Activated gamma-delta T cell treated with anti-CD3 and anti-CD28 coated beads, Interleukin-2, amount 50 U/mL, for 16 hours (primary cell): ENCODE measurements at regions not wholly inside any gene's neighbourhood (a gene's known extent, or its start where the extent isn't known, plus 50 kb on each side); places are given as distances from the start of the nearest gene placed in this dataset.

ENCODE experiments used
- DNase-seq: peaks from one replicate; pipeline ENCODE4 v3.0.0-alpha.2; 2020; ENCODE audit warnings: low read depth

DNA sequence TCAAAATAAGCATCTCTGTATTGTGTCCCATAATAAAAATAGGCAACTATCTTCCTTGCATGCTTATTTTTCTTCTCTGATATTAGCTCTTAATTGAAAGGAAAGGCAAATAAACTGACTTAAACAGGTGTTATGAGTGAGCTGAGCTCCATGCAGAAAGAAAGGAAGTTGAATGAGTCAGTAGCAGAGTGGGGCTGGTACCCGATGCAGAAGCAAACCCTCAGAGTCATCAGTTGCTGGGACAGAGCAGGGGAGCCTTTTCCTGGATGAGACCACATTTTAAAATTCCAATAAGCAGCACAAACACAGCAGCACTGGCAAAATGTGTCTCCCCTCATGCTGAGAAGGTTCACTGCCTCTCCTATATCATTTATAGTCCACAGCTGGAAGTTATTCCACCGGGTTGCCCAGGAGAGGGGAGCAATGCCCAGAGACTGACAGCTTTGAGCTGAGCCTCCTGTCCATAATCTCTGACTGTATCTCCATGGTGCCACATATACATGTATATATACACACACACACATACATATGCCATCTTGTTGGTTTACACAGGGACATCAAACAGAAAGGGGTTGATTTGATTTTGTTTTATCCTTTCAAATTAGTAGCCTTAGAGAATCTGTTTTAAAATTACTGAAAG is 274.3 kb upstream of the PPARGC1A start:
- DNase-seq: no peak

DNA sequence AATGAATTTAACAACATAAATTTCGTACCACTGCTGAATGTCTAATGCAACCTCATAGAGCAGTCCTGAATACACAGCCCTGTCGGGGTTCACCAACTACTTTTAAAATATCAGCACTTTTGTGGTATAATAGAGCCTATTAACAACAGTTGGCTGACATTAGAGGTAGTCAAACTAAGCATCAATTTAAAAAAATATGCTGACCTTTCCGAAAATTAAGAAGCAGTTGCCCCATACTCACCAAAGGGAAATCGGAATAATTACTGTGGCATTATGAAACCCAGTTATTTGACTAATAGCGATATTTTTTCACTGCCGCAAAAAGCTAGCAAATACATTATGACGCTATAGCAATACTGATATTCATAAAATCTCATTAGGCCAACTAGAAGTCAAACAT is 273.5 kb upstream of the PPARGC1A start:
- DNase-seq: no peak

DNA sequence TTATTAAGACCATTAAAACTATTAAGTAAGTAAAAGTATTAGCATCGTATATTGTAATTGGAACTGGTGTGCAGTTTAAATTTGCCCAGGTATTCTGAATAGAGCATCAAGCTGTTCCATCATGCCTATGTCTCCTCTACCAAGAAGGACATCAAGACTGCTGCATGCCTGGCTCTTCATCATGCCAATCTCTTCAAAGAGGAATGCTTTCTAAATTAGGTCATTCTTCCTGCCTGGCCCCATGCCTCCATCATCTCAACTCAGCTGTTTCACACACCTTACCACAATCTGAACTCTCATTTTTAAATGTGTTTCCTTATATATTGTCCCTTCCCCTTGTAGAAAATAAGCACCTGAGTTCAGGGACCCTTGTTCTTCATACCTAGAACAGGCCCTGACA is 270.5 kb upstream of the PPARGC1A start:
- no peak for DNase-seq

DNA sequence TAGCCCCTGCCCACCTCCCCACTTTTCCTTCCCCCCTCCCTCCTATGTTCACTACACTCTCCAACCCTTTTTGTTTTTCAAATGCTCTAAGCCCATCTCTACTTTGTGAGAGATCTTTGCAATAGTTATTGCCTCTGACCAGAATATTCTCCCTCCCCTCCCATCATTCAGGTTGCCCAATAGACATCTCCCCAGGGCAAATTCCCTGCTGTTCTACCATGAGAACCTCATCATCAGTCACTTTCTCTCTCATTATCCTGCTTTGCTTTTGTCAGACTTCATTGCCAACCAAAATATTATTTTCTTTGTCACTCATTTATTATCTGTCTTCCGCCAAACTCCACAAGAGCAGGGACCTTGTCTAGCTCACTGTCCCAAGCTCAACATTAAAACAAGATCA is 268.2 kb upstream of the PPARGC1A start:
- no peak for DNase-seq

DNA sequence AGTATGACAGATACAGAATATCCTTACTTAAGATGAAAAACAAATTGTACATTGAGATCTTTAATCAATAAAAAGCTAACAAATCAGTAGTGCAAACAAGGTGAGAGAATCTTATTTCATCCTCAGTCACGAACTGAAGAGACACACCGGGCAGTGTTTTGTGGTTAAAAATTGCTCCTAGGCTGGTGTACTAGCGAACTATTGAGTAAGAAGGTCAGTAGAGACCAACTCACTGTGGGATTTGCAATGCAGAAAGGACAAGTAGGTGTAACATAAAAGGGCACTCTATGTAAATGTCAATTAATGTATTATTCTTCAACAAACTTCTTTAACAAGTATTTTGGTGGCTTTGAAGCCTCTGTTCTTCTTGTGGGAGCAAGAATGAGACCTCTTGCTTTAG is 260.2 kb upstream of the PPARGC1A start:
- DNase-seq: no peak

DNA sequence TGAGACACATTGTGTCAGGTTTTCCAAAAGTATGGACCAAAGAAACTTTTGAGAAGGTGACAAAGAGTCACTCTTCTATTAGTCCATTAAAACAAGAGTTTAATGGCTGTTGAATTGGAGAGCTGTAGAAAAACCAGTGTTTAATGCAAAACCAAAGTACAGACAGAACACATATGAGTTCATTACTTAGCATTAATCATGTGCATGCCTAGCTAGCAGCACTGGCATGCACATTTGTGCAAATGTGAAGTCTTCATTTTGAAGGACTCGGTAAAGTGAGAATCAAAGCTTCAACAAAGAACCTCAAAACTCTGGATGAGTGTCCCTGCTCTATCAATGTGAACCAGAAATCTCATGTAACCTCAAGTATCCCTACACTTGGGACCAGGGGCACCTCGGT is 256.3 kb upstream of the PPARGC1A start:
- no peak for DNase-seq

DNA sequence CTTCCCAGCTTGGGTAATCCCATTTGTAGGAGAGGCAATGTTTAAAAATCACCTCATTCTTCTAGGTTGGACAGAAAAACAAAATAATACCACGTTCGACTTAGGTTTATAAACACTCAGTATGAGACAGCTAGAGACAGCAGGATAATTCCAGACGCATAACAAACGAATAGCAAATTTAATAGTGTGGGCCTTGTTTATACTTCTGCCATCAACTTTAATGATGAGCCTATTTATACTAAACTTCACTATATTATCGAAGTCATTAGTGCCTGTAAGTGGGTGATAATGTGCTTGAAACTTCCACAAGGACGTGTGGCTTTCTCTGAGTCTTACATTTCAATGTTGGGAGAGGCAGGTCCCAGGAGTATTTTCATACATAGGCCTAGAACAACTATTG is 255.7 kb upstream of the PPARGC1A start:
- DNase-seq: no peak

DNA sequence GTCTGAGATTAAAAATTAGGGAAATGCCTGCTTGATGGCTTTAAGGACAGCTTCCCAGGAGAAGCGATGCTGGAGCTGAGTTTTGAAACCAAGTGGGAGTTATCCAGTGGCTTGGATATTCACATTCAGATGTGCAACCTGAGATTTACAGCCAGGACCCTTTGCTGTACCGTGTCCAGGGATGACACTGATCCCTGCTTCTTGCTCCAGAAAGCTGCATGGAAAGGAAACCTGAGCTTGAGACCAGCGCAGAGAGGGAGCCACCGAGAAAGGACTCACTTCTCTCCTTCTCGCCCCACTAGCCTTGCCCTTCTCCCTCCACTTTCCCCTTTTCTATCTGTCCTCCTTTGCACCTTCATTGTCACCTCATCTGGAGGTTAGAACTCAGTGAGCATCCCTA is 254.5 kb upstream of the PPARGC1A start:
- DNase-seq: no peak

DNA sequence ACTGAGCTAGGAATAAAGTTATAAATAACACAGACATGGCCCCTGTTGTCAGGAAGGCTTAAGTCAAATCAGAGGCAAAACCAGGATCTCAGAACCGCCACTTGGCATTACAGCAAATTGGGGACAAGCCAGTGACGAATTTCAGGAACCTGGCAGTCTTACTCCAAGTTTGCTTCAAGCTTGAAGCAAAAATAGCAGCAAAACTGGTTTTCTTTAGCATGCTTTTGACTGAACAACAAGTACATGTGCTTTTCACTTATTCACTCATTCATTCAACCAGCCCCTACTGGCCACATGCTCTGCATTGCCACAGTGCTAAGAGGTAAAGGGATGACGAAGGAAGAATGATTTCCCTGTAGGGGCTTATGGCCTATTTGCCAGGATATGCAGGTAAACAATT is 253.9 kb upstream of the PPARGC1A start:
- DNase-seq: no peak

DNA sequence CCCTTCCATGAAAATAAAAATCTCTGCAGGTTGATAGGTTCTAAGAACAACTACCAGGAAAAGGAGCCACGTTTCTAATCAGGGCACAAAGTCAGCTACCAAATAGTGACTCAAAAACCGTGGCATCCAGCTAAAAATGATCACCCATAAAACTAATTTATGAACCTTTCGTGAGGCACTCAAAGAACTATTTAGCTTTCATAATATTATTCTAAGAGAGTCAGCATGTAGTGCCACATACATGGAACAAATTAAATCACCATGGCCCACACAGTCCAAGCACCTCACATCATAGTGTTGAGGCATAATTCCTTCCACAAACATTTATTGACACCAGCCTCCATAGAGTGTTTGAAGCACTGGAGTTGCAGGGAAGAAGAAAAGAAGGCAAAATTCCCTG is 252.0 kb upstream of the PPARGC1A start:
- no peak for DNase-seq

DNA sequence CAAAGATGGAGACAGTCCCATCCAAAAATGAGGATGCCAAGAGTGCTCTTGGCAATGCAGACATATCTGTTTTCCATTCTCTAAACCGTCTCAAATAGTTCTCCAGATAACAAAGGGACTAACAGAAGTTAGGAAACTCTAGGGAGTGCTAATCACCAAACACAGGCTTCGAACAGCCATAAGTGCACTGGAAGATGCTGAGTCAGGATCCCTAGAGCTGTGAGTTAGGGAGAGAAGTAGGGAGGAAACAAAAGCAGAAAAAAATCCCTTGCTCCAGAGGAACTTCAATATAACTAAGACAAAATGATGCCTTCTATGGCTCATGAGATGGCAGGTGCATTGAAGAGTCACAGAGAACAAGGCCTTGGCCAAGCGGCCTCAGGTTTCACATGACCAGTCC is 251.0 kb upstream of the PPARGC1A start:
- no peak for DNase-seq

DNA sequence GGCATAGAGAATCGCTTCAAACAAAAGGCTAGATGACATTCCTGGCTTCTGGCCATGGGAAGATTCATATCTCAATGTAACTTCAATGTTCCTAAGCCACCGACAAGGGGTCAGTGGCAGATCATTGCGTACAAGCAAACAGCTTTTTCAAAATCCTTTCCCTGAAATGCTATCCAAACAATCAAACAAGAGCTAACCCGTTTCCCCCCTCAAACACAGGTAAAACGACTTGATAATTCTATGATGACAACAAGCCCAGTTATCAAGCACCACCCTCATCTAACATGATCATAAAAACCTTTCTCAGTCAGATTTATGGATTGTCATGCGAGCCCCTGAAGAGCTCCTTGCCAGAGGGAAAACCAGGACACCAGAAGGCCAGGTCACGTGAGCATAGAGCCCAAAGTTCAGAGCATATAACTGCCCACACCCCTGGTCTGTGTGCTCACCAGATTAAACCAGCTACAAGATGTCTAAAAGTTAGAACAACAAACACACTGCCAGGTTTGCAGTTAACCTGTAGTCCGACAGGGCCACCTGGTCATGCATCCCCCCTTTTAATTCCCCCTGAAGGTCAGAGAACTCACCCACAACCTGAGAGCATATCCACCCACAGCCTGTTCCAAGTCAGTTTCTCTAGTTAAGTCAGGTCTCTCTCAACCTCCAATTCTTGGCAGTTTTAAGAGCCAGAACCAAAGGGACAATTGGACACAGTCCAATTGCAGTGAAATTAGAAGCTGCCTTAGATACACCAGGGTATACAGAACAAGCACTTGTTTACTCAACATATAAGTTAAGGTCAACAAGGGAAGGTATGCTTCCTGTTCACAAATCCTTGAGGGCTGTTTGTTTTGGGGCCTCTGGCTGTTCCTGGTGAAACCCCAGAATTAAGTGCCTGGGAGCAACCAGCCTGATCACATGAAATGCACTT is 248.1 kb upstream of the PPARGC1A start:
- DNase-seq: no peak

DNA sequence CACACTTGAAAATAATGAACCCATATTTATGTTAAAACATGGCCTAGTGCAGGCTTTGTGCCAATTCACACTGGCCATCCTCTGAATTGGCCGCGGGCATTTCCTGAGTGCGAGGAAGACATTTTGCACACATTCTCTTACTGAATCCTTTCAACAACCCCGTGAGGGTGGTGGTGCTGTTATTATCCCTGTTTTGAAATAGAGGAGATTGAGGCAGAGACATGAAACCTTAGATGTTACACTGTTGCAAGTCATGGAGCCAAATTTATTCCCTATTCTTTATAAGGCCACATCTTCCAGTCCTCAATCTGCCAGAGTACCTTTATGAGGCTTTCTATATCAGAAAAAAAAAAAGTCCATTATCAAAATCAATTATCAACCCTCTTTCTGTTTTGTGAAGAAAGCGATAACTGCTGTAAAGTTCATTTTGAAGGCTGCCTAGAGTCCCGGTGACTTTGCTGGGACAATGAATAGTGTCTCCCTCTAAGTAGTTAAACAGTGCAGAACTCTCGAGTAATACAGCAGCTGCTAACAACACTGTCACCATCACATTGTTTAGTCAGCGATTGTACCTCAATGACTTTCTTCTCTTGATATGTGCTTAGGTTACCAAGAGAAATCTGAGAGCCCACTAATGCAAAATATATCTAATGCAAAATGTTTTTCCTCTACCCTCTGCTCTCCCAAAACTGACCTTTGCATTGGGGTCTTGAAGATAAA is 242.3 kb upstream of the PPARGC1A start:
- no peak for DNase-seq

DNA sequence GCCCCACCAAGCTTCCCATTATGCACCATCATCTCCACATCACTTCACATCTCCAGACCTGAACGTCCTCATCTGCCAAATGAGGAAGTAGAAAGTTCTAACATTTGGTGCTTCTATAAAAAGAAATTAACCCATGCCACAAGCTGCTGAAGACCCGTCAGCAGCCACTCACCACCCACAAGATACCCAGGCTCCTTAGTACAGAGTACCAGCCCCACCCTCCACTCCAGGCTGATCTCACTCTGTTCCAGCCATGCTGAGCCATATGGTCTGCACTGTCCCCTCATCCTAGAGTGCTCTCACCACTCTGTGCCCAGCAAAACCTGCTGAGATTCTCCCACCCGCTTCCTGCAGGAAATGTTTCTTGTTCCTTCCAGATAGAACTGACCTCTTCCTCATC is 240.8 kb upstream of the PPARGC1A start:
- no peak for DNase-seq

DNA sequence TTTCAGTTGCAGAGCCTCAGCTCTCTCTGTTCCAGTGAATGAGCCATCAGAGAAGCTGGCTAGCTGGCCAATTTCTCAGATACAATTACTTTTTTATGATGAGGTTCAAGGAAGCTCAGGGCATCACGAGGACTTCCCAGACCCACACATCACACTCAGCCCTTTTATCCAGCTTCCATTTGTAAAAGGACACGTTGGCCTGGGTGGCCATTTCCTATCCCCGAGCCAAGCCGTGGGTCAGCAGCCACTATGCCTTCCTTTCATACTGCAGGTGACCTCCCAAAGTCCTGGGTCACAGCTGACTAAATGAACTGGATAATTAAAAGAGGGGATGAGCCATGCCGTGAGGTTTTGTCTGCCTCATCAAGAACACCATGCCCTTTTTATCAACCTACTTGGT is 236.9 kb upstream of the PPARGC1A start:
- DNase-seq: no peak

DNA sequence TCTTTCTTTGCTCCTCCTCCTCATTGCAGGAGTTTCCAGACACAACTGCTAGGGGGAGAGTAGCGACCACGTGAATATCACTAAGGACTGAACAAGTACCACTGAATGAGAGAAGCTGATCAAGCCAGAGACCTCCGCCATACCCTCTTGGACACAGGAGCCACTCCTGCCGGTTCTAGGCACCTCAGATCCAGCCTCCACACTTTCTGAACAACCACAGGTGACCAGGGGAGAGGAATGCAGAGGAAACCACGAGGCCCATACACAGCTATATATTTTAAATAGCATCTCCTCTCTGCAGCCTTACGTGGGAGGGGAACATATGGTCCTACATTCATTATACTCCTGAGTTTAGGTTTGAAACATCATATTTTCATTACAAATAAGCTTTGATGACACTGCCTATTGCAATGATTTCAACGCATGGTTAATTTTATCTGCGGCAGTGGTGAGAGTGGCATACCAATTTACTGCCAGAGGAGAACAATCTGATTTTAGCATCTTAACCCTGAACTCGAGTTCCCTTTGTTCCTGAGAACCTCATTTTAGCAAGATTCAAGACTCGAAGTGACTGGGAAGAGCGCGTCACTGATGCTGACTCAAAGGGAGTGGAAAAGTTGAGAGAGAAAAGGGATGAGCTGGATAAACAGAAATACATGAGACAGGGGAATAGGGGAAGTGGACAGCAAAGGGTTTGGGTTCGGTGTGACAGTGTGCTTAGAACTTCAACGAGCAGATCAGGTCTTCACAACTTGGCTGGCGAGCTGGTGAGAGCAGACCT is 231.7 kb upstream of the PPARGC1A start:
- no peak for DNase-seq

DNA sequence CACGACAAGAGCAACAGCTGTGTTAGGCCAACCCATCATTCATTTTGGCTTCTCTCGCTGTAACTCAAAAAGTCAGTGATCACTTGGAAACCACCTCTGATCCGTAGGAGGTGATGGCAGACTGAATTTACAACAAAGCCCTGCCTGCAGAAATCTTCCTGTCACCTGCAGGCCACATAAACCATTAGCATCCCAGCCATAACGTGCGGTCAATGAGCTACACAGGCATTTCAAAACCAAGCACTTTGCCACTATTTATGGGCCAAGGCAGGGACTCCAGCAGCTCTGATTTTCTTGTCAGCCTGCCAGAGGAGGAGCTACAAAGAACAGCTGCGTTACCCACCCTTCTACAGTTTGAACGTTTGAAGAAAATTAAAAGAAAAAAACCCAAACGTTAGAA is 228.1 kb upstream of the PPARGC1A start:
- DNase-seq: no peak

DNA sequence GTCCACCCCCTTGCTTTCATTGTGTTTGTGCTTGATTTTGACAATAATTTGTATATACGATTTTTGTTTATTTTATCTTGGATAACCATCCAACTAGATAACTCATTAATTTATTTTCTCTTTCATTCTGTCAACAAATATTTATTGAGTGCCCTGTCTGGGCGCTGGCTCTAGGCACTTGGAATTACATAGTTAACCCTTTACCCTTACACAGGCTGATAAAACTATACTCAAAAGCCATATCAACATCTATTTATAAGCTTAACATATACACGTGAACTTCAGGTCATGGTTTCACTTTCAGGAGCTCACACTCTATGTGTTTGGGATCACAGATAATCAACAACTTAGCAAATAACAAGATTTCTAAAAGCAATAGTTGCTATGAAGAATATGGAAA is 226.3 kb upstream of the PPARGC1A start:
- DNase-seq: no peak

DNA sequence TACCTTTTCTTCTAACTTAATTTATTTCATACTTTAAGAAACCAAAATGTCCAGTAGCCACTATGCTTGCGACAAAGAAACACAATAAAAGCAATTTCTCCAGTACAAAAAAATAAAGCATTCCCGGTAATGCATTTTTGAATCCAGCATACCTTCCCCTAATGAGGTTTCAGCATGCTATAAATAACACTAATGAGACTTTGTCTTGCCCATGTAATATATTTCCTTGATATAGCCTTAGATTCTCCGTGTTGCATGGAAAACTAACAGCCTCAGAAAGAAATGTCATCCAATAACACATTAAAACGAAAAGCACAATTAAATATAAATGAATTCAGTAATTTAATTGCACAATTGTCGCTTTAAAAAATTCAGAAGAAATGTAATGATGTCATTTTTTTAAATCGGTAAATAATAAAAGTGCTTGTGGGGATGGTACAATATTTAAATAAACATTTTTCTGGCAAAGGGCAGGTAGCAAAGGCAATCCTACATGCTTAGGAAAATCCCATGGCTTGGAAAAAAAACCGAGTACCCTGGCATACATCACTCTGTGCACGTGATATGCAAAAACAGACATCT is 225.2 kb upstream of the PPARGC1A start:
- DNase-seq: no peak

DNA sequence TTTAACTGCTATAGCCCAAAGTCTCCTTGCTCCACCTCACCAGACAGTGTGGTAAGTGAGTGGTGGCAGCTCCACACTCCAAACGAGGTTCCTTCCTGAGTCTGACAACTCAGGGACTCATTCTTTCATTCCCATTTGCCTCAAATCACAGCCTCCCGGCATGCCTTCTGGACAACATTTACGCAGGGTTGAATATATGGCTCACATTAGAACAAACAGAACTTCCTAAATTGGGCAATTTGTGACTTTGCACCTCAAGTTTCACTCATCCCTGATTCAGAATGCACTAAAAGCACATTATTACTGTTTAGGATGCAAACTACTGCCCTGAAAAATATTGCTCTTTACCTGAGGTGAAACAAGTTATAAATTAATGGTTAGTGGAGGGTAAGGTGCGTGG is 224.6 kb upstream of the PPARGC1A start:
- DNase-seq: no peak

DNA sequence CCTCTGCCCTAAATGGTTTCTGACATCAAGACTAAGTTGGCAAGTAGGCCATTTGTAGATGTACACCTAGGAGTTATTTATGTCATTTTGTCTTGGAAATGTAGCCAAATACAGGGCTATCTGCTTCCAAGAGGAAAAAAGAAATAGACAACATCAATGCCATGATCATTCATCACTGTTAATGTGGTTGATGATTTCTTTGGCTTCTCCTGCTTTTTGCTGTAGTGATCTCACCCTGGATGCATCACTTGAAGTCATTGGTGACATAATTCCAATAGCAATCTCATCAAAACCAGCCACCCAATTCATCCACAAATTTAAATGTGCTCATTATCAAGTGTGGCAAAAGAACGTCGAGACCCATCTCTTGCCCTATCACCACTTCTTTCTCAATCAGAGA is 222.6 kb upstream of the PPARGC1A start:
- no peak for DNase-seq

DNA sequence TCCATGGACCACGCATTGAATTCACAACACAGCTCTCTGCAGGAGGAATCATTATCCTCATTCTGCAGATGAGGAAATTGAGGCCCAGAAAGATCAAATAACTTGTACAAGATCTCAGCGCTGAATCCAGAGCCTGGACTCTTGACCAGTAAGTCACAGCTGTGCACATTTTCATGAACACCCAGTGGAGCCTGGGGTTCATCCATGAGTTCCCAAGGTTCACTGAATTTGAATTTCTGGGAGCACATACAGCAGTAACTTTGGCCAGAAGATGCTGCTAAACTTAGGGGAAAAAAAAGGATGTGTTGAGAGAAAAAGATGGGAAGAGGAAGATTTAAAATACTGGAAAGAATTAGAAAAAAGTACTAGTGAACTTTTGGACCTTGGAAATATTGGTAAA is 218.7 kb upstream of the PPARGC1A start:
- no peak for DNase-seq
